Neural cell (in vitro differentiated cells): ENCODE measurements at regions not wholly inside any gene's neighbourhood (a gene's known extent, or its start where the extent isn't known, plus 50 kb on each side); places are given as distances from the start of the nearest gene placed in this dataset.

Experiments used
- EP300 ChIP-seq: fragments of 450-650 bp; conservative IDR thresholded peaks from 2 replicates; pipeline ENCODE4 v1.6.1; 2014; ENCODE audit warnings: antibody characterized with exemption, mild to moderate bottlenecking, moderate library complexity; ENCODE audit not compliant: poor library complexity, severe bottlenecking
- TF ChIP-seq, protein P1 (sequence below): fragments of 450-650 bp; IDR thresholded peaks from 2 replicates; pipeline ENCODE4 v1.5.1; 2014; ENCODE audit warnings: antibody characterized with exemption, mild to moderate bottlenecking, moderate library complexity; ENCODE audit not compliant: poor library complexity, severe bottlenecking

DNA sequence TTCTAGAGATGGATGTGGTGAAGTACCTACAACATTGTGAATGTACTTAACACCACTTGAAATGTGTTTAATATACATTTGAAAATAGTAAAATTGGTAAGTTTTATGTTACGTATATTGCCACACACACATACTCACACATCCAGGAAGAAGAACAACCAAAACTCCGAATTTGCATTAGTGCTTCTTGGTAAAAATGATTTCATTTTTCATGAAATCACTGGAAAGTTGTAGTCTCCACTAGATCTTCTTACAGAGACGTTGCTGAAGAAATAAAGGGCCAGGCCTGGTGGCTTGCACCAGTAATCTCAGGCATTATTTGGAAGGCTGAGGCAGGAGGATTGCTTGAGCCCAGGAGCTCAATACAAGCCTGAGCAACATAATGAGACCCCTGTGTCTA lies 118.6 kb upstream of the ZNF608 start:
- TF ChIP-seq, protein P1, sequence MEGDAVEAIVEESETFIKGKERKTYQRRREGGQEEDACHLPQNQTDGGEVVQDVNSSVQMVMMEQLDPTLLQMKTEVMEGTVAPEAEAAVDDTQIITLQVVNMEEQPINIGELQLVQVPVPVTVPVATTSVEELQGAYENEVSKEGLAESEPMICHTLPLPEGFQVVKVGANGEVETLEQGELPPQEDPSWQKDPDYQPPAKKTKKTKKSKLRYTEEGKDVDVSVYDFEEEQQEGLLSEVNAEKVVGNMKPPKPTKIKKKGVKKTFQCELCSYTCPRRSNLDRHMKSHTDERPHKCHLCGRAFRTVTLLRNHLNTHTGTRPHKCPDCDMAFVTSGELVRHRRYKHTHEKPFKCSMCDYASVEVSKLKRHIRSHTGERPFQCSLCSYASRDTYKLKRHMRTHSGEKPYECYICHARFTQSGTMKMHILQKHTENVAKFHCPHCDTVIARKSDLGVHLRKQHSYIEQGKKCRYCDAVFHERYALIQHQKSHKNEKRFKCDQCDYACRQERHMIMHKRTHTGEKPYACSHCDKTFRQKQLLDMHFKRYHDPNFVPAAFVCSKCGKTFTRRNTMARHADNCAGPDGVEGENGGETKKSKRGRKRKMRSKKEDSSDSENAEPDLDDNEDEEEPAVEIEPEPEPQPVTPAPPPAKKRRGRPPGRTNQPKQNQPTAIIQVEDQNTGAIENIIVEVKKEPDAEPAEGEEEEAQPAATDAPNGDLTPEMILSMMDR: no peak
- TF ChIP-seq EP300: no peak
